Tibial artery (tissue), 4 donors: ENCODE measurements at regions not wholly inside any gene's neighbourhood (a gene's known extent, or its start where the extent isn't known, plus 50 kb on each side); places are given as distances from the start of the nearest gene placed in this dataset.

Experiments
- DNase-seq, 2 donors: peaks; one replicate each; pipeline ENCODE4 v3.0.0-alpha.2; 2019
- H3K27ac ChIP-seq, 2 donors: fragments of 200-600 bp; sonication (generic) in 1 of 2; 1 replicate in 1 of 2; 2 replicates in 1 of 2; pipeline ENCODE4 v1.5.1; 2018 to 2019; ENCODE audit warnings: mild to moderate bottlenecking in 1 of 2
- H3K27me3 ChIP-seq, 2 donors: fragments of 200-600 bp; sonication (generic) in 1 of 2; one replicate each; pipeline versions ENCODE4 v1.5.1 to v1.6.0; 2016 to 2019
- H3K36me3 ChIP-seq, 3 donors: fragments of 200-600 bp; sonication (generic) in 2 of 3; one replicate each; pipeline ENCODE4 v1.5.1; 2016 to 2019; ENCODE audit warnings: mild to moderate bottlenecking in 2 of 3
- H3K4me1 ChIP-seq, 4 donors: fragments of 200-600 bp; sonication (generic) in 2 of 4; 1 replicate in 3 of 4; 2 replicates in 1 of 4; pipeline ENCODE4 v1.5.1; 2016 to 2019
- H3K4me3 ChIP-seq, 2 donors: fragments of 200-600 bp; sonication (generic) in 1 of 2; 1 replicate in 1 of 2; 2 replicates in 1 of 2; pipeline ENCODE4 v1.5.1; 2018 to 2019; ENCODE audit warnings: mild to moderate bottlenecking in 2 of 2
- H3K9me3 ChIP-seq, 3 donors: fragments of 200-600 bp; sonication (generic) in 1 of 3; one replicate each; pipeline ENCODE4 v1.5.1; 2016 to 2019
- CTCF ChIP-seq, 2 experiments: fragments of 200-600 bp in 1 of 2; fragments of 450-650 bp in 1 of 2; IDR thresholded peaks; one replicate each; pipeline ENCODE4 v1.5.1; 2017 to 2019; ENCODE audit warnings: antibody characterized with exemption in 2 of 2, mild to moderate bottlenecking in 1 of 2, moderate library complexity in 1 of 2
- intact Hi-C: fragments of 100-400 bp; cut with DNase I; formaldehyde crosslinking; loops from one replicate; pipeline ENCODE4 v1.15.0; 2023; ENCODE audit warnings: low total_unique reads

GRCh38 chr20:50266293-50267040, 75.8 kb downstream of the CEBPB start:
- no peaks in the 10 kb centered on the region for H3K27me3 ChIP-seq
- no peaks in the 10 kb centered on the region for H3K9me3 ChIP-seq
- intact Hi-C loops = no loop called here
- no peak overlapping the region for H3K4me3 ChIP-seq
- H3K36me3 ChIP-seq = no peaks in the 10 kb centered on the region
- TF ChIP-seq CTCF (IDR thresholded peaks at IDR 0.05) = no peak
- H3K4me1 ChIP-seq = peaks cover 0 to 18% (median 5%) of the 10 kb centered on the region in 4 donors
- H3K27ac ChIP-seq = peak overlapping the region; percentile 11 to 18
- DNase-seq = no peak

DNA sequence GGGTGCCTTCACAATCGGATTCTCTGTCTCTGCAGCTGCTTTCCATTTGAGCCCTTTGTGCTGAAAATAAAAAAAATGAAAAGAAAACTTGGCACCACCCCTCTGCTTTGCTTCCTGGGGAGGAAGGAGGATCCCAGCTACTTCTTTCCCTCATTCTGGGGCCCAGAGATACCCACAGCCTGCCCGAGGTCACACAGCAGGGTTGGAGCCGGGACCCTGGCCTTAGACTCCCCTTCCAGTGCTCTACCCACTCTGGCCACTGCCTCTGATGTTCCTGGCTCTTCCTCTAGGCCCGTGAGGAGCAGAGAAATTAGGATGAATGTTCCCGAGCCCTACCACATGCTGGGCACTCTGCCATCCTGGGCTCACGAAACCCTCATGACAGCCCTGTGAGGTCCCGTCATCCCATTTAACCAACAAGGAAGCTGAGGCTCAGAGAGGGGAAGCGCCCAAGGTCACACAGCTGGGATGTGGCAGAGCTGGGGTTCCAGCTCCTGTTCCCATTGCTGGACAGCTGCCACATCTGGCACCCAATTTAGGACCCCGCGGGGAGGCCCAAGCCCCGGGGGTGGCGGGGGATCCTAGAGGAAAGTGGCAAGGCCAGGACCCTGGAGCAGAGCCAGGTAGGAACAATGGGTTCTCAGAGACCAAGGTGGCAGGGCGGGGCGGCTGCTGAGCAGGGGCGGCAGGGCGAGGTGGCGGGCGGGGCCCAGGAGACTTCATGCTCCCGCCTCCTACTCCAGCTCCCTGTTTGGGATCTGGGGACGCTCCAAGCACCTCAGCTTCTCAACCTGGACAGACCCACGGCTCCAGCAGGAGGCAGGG, 76.6 kb downstream of the CEBPB start:
- peak; percentile 81 to 86 for DNase-seq
- TF ChIP-seq CTCF (IDR thresholded peaks at IDR 0.05) = no peak
- H3K9me3 ChIP-seq = no peaks in the 10 kb centered on the region
- peaks cover 0 to 18% (median 5%) of the 10 kb centered on the region in 4 donors for H3K4me1 ChIP-seq
- no peaks in the 10 kb centered on the region for H3K27me3 ChIP-seq
- intact Hi-C loops = no loop called here
- H3K27ac ChIP-seq = peak overlapping the region; percentile 11 to 18
- H3K4me3 ChIP-seq = no peak overlapping the region
- no peaks in the 10 kb centered on the region for H3K36me3 ChIP-seq

DNA sequence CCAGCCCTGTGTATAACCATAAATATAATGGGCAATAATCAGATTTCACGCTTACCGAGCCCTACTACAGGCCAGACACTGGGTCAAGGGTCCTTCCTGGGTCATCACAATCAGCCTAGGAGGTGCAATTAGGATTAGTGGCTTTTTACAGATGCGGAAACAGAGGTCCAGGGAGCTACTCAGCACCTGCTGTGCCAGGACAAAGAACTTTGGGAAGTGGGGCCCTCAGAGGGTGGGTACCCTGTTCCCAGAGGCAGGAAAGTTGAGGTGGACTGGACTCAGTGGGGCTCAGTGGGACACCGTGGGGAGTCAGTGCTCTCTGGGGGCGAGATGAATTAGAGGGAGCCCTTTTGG, 77.2 kb downstream of the CEBPB start:
- H3K27me3 ChIP-seq = no peaks in the 10 kb centered on the region
- no peak for TF ChIP-seq CTCF (IDR thresholded peaks at IDR 0.05)
- no peak for DNase-seq
- H3K36me3 ChIP-seq = no peaks in the 10 kb centered on the region
- no peaks in the 10 kb centered on the region for H3K9me3 ChIP-seq
- peak overlapping the region in 1 of 2 donors; percentile 18 for H3K27ac ChIP-seq
- intact Hi-C loops = no loop called here
- peaks cover 0 to 18% (median 5%) of the 10 kb centered on the region in 4 donors for H3K4me1 ChIP-seq
- no peak overlapping the region for H3K4me3 ChIP-seq

- H3K27ac ChIP-seq = no peak overlapping the region
- H3K9me3 ChIP-seq = no peaks in the 10 kb centered on the region
- no peak for TF ChIP-seq CTCF (IDR thresholded peaks at IDR 0.05)
- intact Hi-C loops = no loop called here
- peak in 1 of 2 donors; percentile 63 for DNase-seq
- H3K36me3 ChIP-seq = no peaks in the 10 kb centered on the region
- peaks cover 0 to 24% (median 5%) of the 10 kb centered on the region in 4 donors for H3K4me1 ChIP-seq
- H3K27me3 ChIP-seq = no peaks in the 10 kb centered on the region
- no peak overlapping the region for H3K4me3 ChIP-seq
Observed at GRCh38 chr20:50269091-50270033, 78.7 kb downstream of the CEBPB start.

- no peak overlapping the region for H3K27ac ChIP-seq
- intact Hi-C loops = no loop called here
Observed at GRCh38 chr20:50270034-50270395, 79.4 kb downstream of the CEBPB start.

More at GRCh38 chr20:50270034-50270395, 79.4 kb downstream of the CEBPB start:
- H3K4me1 ChIP-seq = peaks cover 0 to 24% (median 5%) of the 10 kb centered on the region in 4 donors
- H3K9me3 ChIP-seq = no peaks in the 10 kb centered on the region
- no peak for TF ChIP-seq CTCF (IDR thresholded peaks at IDR 0.05)
- DNase-seq = peak in 1 of 2 donors; percentile 63
- no peaks in the 10 kb centered on the region for H3K27me3 ChIP-seq
- H3K36me3 ChIP-seq = no peaks in the 10 kb centered on the region
- no peak overlapping the region for H3K4me3 ChIP-seq
